ENCODE measurements at regions not wholly inside any gene's neighbourhood (a gene's known extent, or its start where the extent isn't known, plus 50 kb on each side); places are given as distances from the start of the nearest gene placed in this dataset.

DNA sequence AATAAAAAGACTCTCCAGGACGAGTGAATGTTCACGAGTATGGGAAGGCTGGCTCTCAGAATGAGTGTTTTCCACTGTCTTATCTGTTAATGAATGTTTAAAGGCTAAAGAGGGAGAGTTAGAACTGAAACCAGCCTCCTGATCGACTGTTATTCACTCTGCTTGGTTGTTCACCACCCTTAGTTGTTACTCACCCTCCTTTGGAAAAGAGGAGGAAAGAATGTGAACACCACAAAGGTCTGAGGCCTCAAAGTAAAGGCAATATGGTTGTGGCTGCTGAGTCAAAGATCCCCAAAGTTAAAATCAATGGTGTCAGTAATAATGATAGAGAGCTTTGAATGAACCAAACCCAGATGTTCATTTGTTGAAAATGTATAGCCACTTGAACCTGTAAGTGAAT, 1793.2 kb upstream of the PCDH20 start:
- WGBS = 50% methylated on average over 3 of the region's 3 CpGs

More for the DNA sequence above, 1793.2 kb upstream of the PCDH20 start:
- Histone ChIP-seq H3K9me3 (ENCODE audit: control insufficient read depth in 4 of 4, low read length in 3 of 4) (no peaks in the 10 kb centered on the region), H3K27ac (ENCODE audit: low read depth in 1 of 2, low read length in 2 of 2) (no peak overlapping the region), H3K36me3 (ENCODE audit: control insufficient read depth in 4 of 4, insufficient read depth in 3 of 4, low read depth in 1 of 4, low read length in 3 of 4) (no peaks in the 10 kb centered on the region), H3K27me3 (ENCODE audit: control insufficient read depth in 4 of 4, insufficient read depth in 4 of 4, low read length in 3 of 4) (peaks cover 0 to 2% (median 0%) of the 10 kb centered on the region in 4 donors), H3K4me1 (ENCODE audit: control insufficient read depth in 4 of 4, insufficient read depth in 4 of 4, low read length in 3 of 4) (no peaks in the 10 kb centered on the region), H3K9ac (ENCODE audit: low read depth in 1 of 2, low read length in 2 of 2) (no peak overlapping the region), H3K4me3 (ENCODE audit: low read depth in 1 of 3, low read length in 3 of 3) (no peak overlapping the region)
- TF ChIP-seq YY1 (IDR thresholded peaks at IDR 0.05) = no peak
- no peak for TF ChIP-seq FOXA2 (IDR thresholded peaks at IDR 0.05)
- no peak for TF ChIP-seq RXRA (IDR thresholded peaks at IDR 0.05)
- no peak for TF ChIP-seq NR2F2 (IDR thresholded peaks at IDR 0.05)
- TF ChIP-seq HNF4A (conservative IDR thresholded peaks at IDR 0.05) = no peak
- no peak for TF ChIP-seq ZBTB33 (IDR thresholded peaks at IDR 0.05)
- TF ChIP-seq, protein P1, sequence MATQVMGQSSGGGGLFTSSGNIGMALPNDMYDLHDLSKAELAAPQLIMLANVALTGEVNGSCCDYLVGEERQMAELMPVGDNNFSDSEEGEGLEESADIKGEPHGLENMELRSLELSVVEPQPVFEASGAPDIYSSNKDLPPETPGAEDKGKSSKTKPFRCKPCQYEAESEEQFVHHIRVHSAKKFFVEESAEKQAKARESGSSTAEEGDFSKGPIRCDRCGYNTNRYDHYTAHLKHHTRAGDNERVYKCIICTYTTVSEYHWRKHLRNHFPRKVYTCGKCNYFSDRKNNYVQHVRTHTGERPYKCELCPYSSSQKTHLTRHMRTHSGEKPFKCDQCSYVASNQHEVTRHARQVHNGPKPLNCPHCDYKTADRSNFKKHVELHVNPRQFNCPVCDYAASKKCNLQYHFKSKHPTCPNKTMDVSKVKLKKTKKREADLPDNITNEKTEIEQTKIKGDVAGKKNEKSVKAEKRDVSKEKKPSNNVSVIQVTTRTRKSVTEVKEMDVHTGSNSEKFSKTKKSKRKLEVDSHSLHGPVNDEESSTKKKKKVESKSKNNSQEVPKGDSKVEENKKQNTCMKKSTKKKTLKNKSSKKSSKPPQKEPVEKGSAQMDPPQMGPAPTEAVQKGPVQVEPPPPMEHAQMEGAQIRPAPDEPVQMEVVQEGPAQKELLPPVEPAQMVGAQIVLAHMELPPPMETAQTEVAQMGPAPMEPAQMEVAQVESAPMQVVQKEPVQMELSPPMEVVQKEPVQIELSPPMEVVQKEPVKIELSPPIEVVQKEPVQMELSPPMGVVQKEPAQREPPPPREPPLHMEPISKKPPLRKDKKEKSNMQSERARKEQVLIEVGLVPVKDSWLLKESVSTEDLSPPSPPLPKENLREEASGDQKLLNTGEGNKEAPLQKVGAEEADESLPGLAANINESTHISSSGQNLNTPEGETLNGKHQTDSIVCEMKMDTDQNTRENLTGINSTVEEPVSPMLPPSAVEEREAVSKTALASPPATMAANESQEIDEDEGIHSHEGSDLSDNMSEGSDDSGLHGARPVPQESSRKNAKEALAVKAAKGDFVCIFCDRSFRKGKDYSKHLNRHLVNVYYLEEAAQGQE (IDR thresholded peaks at IDR 0.05) = no peak
- TF ChIP-seq GABPA (IDR thresholded peaks at IDR 0.05 in 1 of 2, conservative IDR thresholded peaks at IDR 0.05 in 1 of 2) = no peak
- TF ChIP-seq MAX (IDR thresholded peaks at IDR 0.05) = no peak
- TF ChIP-seq EGR1 (IDR thresholded peaks at IDR 0.05; ENCODE audit: low read depth in 2 of 2) = no peak
- TF ChIP-seq TAF1 (conservative IDR thresholded peaks at IDR 0.05) = no peak
- TF ChIP-seq SP1 (IDR thresholded peaks at IDR 0.05) = no peak
- no peak for TF ChIP-seq HNF4G (IDR thresholded peaks at IDR 0.05)
- TF ChIP-seq FOXA1 (IDR thresholded peaks at IDR 0.05) = no peak
- TF ChIP-seq, protein P2, sequence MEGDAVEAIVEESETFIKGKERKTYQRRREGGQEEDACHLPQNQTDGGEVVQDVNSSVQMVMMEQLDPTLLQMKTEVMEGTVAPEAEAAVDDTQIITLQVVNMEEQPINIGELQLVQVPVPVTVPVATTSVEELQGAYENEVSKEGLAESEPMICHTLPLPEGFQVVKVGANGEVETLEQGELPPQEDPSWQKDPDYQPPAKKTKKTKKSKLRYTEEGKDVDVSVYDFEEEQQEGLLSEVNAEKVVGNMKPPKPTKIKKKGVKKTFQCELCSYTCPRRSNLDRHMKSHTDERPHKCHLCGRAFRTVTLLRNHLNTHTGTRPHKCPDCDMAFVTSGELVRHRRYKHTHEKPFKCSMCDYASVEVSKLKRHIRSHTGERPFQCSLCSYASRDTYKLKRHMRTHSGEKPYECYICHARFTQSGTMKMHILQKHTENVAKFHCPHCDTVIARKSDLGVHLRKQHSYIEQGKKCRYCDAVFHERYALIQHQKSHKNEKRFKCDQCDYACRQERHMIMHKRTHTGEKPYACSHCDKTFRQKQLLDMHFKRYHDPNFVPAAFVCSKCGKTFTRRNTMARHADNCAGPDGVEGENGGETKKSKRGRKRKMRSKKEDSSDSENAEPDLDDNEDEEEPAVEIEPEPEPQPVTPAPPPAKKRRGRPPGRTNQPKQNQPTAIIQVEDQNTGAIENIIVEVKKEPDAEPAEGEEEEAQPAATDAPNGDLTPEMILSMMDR (IDR thresholded peaks at IDR 0.05; ENCODE audit: low read depth, low read length, missing input control) = no peak
- no peak for TF ChIP-seq JUND (IDR thresholded peaks at IDR 0.05)
- TF ChIP-seq, protein P3, sequence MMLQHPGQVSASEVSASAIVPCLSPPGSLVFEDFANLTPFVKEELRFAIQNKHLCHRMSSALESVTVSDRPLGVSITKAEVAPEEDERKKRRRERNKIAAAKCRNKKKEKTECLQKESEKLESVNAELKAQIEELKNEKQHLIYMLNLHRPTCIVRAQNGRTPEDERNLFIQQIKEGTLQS (IDR thresholded peaks at IDR 0.05) = no peak
- no peak for TF ChIP-seq RAD21 (IDR thresholded peaks at IDR 0.05)
- no peak for DNase-seq (ENCODE audit: low spot score)

All from liver (tissue), 8 donors.